Calu3 (cell line): ENCODE measurements at regions not wholly inside any gene's neighbourhood (a gene's known extent, or its start where the extent isn't known, plus 50 kb on each side); places are given as distances from the start of the nearest gene placed in this dataset.

ENCODE experiments used
- BruUV-seq: library from RNA; stranded (reverse); fragments of 400-500 nt; replicated peaks from 2 replicates; lab custom pipeline; 2021; lab: Mats Ljungman, UMichigan
- CTCF ChIA-PET: fragments of 300-600 bp; sonication (Branson Sonifier 250); formaldehyde crosslinking; loops from one replicate; lab custom pipeline; 2022; ENCODE audit warnings: antibody characterized with exemption; lab: Charles Lee
- DNase-seq: peaks from one replicate; pipeline ENCODE4 v3.0.0; 2022
- H3K27ac Mint-ChIP-seq: one replicate; pipeline ENCODE4 v1.8.0; 2022; ENCODE audit warnings: mixed read lengths; ENCODE audit not compliant: unreplicated experiment
- H3K27me3 Mint-ChIP-seq: one replicate; pipeline ENCODE4 v1.8.0; 2022; ENCODE audit warnings: mixed read lengths; ENCODE audit not compliant: unreplicated experiment
- H3K36me3 Mint-ChIP-seq: one replicate; pipeline ENCODE4 v1.8.0; 2022; ENCODE audit warnings: mild to moderate bottlenecking, moderate library complexity, mixed read lengths; ENCODE audit not compliant: insufficient read depth, unreplicated experiment
- H3K4me1 Mint-ChIP-seq: one replicate; pipeline ENCODE4 v1.8.0; 2022; ENCODE audit warnings: mild to moderate bottlenecking, low read depth, mixed read lengths; ENCODE audit not compliant: unreplicated experiment
- H3K4me3 Mint-ChIP-seq: one replicate; pipeline ENCODE4 v1.8.0; 2022; ENCODE audit warnings: mild to moderate bottlenecking, low read depth, moderate library complexity, mixed read lengths; ENCODE audit not compliant: unreplicated experiment
- H3K9me3 Mint-ChIP-seq: one replicate; pipeline ENCODE4 v1.8.0; 2022; ENCODE audit warnings: low read depth, mixed read lengths; ENCODE audit not compliant: unreplicated experiment
- intact Hi-C: fragments of 100-400 bp; cut with micrococcal nuclease; formaldehyde crosslinking; loops from one replicate; pipeline ENCODE4 v1.10.0; 2022; ENCODE audit not compliant: unreplicated experiment
- TF ChIP-seq, protein P1 (sequence below): fragments of 200-600 bp; IDR thresholded peaks from one replicate; pipeline ENCODE4 v1.8.0; 2022; ENCODE audit warnings: antibody characterized with exemption; ENCODE audit not compliant: unreplicated experiment

DNA sequence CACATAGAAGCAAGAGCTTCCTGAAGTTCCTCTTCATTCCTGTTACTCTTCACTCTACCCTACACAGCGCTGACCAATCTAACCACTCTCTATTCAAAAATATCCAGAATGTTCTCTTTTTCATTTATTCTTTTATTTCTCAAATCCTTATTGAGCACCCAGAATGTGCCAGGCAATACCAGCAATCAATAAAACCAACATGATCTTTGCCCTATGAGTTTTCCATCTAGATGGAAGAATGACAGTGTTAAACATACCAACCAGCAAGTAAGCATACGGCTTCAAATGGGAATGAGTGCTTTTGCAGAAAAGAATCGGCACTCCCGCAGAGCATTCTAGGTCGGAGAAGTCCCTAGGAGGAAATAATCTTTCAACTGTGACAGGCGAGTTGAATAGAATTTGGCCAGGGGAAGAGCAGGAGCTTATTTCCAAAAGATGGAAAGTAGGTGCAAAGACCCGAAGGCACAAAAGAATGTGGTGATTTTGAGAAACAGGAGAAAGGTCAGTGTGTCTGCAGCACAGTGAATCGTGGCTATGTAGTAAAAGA is 217.8 kb upstream of the MEIS1 start:
- H3K4me1 Mint-ChIP-seq: no peaks in the 10 kb centered on the region
- no peak for DNase-seq
- H3K36me3 Mint-ChIP-seq: no peaks in the 10 kb centered on the region
- H3K9me3 Mint-ChIP-seq: peaks cover 6% of the 10 kb centered on the region
- CTCF ChIA-PET: no interaction called here
- BruUV-seq: no TSS peak
- TF ChIP-seq, protein P1, sequence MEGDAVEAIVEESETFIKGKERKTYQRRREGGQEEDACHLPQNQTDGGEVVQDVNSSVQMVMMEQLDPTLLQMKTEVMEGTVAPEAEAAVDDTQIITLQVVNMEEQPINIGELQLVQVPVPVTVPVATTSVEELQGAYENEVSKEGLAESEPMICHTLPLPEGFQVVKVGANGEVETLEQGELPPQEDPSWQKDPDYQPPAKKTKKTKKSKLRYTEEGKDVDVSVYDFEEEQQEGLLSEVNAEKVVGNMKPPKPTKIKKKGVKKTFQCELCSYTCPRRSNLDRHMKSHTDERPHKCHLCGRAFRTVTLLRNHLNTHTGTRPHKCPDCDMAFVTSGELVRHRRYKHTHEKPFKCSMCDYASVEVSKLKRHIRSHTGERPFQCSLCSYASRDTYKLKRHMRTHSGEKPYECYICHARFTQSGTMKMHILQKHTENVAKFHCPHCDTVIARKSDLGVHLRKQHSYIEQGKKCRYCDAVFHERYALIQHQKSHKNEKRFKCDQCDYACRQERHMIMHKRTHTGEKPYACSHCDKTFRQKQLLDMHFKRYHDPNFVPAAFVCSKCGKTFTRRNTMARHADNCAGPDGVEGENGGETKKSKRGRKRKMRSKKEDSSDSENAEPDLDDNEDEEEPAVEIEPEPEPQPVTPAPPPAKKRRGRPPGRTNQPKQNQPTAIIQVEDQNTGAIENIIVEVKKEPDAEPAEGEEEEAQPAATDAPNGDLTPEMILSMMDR: no peak
- H3K4me3 Mint-ChIP-seq: no peak overlapping the region
- peaks cover 16% of the 10 kb centered on the region for H3K27me3 Mint-ChIP-seq
- intact Hi-C loops: no loop called here
- no peak overlapping the region for H3K27ac Mint-ChIP-seq

DNA sequence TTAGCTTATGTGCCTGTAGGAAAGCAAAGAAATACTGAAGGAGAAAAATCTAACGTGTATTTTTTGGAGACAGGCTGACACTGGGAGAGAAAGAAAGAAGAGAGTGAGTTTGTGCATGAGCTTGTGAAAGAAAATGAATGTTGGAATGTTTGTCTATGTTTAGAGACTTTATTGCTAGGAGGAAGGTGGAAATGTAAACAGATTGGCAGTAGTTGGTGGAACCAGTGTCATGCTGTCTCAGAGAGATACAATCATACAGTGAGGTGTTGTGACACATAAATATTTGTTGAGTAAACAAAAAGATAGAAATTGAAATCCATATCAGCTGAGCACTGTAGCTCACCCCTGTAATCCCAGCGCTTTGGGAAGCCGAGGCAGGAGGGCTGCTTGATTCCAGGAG is 222.2 kb upstream of the MEIS1 start:
- Mint-ChIP-seq H3K4me1 (no peaks in the 10 kb centered on the region), H3K27me3 (peaks cover 15% of the 10 kb centered on the region), H3K36me3 (no peaks in the 10 kb centered on the region), H3K4me3 (no peak overlapping the region), H3K9me3 (peaks cover 6% of the 10 kb centered on the region), H3K27ac (no peak overlapping the region)
- no peak for DNase-seq
- TF ChIP-seq, protein P1: no peak
- intact Hi-C loops: no loop called here
- BruUV-seq: no TSS peak
- CTCF ChIA-PET: no interaction called here

DNA sequence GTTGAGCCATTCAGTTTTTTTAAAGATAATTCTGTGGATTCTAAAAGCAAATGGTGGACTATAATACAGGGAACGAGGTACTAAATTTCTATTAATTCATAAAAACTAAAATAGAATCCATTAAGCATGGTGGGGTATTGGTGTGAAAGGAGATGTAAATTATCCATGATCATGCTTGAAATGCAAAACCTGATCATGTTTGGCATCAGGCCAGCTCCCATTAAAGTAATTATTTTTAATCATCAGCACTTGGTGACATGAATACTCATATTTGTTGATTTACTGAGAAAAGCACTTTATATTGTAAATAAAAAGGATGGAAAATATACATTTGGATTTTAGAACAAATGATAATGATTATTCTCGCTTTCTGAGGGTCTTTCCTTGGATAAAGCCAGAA is 232.3 kb upstream of the MEIS1 start:
- CTCF ChIA-PET: no interaction called here
- BruUV-seq: no TSS peak
- intact Hi-C loops: no loop called here
- H3K9me3 Mint-ChIP-seq: peaks cover 7% of the 10 kb centered on the region
- H3K27me3 Mint-ChIP-seq: no peaks in the 10 kb centered on the region
- TF ChIP-seq, protein P1: no peak
- no peak for DNase-seq
- no peak overlapping the region for H3K4me3 Mint-ChIP-seq
- no peaks in the 10 kb centered on the region for H3K36me3 Mint-ChIP-seq
- no peaks in the 10 kb centered on the region for H3K4me1 Mint-ChIP-seq
- H3K27ac Mint-ChIP-seq: no peak overlapping the region

DNA sequence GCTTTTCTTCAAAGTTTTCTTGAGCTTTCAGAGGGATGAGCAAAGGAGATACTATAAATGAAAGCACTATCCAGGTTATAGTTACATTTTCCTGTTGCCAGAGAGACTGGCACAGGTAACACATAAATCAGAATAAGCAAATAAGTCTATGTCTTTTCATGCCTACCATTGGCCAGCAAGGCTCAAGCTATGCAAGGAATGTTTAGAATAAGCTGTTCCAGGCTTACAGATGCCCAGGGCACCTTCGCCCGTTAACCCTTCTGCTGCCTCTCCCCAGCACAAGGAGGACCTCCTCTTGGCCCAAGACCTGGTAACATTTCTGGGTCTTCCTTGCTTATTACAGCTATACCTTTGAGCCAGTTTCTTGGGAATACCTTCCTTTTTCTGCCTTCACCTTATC is 233.7 kb upstream of the MEIS1 start:
- DNase-seq: no peak
- intact Hi-C loops: no loop called here
- BruUV-seq: no TSS peak

More for the DNA sequence above, 233.7 kb upstream of the MEIS1 start:
- Mint-ChIP-seq H3K27ac (no peak overlapping the region), H3K4me1 (no peaks in the 10 kb centered on the region), H3K4me3 (no peak overlapping the region), H3K27me3 (no peaks in the 10 kb centered on the region), H3K36me3 (no peaks in the 10 kb centered on the region), H3K9me3 (peaks cover 7% of the 10 kb centered on the region)
- TF ChIP-seq, protein P1: no peak
- CTCF ChIA-PET: no interaction called here
